ENCODE measurements at regions not wholly inside any gene's neighbourhood (a gene's known extent, or its start where the extent isn't known, plus 50 kb on each side); places are given as distances from the start of the nearest gene placed in this dataset.
A peak's percentile ranks its signal among the peaks of the same experiment; 100 is the strongest.

DNA sequence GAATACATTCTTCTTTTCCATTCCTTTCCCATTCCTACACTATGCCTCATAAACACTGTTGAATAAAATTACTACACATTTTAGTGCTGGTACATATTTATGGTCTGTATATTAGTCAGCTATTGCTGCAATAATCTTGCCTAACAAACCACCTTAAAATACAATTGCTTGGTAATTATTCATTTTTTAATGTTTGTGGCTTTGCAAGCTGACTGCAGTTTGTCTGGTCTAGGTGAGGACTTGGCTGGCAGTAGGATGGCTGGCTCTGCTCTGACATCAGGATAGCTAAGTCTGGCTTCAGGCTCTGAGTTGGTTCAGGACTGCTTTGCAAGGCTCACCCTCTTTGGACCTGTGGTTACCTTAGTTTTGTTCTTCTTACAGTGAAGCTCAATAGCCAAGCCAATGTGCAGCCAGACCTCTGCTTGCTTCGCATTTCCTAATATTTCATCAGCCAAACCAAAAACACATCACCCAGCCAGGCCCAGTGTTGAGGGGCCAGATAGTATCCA is 913.4 kb upstream of the RAG2 start:
- peak in 1 of 2 experiments; percentile 13 for DNase-seq
- TF ChIP-seq POLR2A (IDR thresholded peaks at IDR 0.05; ENCODE audit: low read length), result no peak
- no peak for TF ChIP-seq GATA1 (IDR thresholded peaks at IDR 0.05; ENCODE audit: low read depth, low read length)

DNA sequence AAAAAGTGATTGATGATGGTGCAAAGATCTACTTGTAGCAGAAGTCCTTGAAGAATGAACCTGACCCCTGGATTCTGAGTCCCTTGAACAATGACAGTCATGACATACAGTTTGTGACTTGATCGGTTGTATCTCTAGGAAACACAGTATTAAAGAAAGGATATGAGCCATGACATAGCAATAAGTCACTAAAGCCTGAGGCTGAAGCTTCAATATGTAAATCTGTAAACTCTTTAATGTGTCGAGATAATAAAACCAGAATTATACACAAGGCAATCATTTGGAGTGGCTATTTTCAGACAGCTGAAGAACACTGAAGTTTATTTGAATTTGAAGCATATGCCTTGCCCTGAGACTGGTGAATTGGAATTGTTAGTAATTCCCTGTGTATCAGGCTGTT is 911.5 kb upstream of the RAG2 start:
- no peak for TF ChIP-seq GATA1 (IDR thresholded peaks at IDR 0.05; ENCODE audit: low read depth, low read length)
- no peak for TF ChIP-seq POLR2A (IDR thresholded peaks at IDR 0.05; ENCODE audit: low read length)
- no peak for DNase-seq

DNA sequence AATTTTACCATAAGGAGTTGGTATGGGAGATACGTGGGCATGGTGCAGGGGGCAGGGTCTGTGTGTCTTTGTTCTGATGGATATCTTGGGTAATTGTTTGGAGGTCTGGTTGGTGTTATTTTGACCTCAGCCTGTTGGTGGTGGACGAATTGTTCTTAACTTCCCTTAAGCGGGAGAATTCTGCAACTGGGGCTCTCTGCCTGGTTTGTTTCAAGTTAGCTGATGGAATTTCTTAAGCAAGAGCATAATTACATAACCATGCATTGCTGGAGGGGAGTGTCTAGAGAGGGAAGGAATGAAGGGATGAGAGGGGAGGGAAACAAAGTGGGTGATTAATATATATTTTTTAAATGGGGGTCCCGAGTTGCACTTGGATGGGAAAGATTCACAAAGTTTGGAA is 908.5 kb upstream of the RAG2 start:
- no peak for DNase-seq
- TF ChIP-seq GATA1 (IDR thresholded peaks at IDR 0.05; ENCODE audit: low read depth, low read length) (no peak), POLR2A (IDR thresholded peaks at IDR 0.05; ENCODE audit: low read length) (no peak)

DNA sequence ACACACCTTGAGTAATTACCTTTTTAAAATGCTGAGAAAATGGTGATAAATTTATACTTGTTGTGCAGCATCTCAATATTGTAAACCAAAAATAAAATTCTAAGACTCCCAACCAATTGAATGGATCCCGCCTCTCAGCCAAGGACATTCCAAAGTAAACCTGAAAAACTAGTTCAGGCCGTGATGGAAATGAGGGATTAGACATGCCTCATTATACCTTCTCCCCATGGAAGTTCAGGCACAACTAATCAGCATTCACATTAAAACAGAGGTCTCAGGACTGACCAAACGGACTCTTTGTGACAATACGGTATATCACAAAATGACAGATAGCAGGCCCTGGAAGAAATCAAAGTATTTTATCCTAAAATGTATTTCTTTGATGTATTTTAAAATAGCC is 907.4 kb upstream of the RAG2 start:
- no peak for DNase-seq
- TF ChIP-seq POLR2A (IDR thresholded peaks at IDR 0.05; ENCODE audit: low read length) (no peak), GATA1 (IDR thresholded peaks at IDR 0.05; ENCODE audit: low read depth, low read length) (no peak)

DNA sequence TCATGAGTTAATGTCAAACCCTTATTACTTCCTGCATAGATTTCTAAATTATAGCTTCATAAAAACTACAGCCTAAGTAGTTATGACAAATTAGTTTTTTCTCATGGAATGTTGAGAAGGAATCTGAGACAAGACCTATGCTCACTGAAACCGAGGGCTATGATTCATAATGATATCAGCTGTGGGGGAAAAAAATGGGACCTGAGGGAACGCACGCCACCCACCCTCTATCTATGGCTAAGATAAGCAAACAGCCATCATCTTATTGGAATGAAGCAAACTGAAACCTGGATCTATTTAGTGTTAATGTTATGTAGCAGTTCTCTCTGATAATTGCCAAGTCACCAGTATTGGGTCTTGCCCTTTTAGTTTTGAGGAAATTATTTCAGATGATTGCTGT is 906.9 kb upstream of the RAG2 start:
- TF ChIP-seq GATA1 (IDR thresholded peaks at IDR 0.05; ENCODE audit: low read depth, low read length) (no peak), POLR2A (IDR thresholded peaks at IDR 0.05; ENCODE audit: low read length) (no peak)
- no peak for DNase-seq

DNA sequence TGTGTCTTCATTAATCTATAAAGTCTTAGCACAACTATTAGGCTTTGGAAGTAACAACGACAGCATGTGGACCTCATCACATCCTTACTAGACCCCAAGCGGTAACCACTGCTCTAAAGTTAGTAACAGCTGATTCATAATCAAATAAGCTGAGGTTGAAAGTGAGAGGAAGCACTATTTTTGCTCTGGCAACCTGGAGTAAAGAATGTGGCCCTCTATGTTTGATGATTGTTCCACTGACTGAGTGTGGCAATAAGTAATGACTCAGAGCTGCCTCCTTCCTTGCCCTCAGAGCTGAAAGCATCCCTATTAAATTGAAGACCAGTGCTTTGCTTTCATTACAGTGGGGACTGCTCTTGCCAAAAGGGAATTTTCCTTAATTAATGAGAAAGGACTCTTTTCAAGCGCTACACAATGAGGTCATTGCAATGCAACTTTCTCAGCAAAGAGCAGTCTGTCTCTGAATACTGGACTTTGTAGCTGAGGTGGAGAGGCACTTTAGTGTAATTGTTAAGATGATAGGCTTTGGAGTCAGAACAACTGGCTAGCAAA is 906.1 kb upstream of the RAG2 start:
- TF ChIP-seq POLR2A (IDR thresholded peaks at IDR 0.05; ENCODE audit: low read length), result no peak
- no peak for TF ChIP-seq GATA1 (IDR thresholded peaks at IDR 0.05; ENCODE audit: low read depth, low read length)
- DNase-seq, result no peak

DNA sequence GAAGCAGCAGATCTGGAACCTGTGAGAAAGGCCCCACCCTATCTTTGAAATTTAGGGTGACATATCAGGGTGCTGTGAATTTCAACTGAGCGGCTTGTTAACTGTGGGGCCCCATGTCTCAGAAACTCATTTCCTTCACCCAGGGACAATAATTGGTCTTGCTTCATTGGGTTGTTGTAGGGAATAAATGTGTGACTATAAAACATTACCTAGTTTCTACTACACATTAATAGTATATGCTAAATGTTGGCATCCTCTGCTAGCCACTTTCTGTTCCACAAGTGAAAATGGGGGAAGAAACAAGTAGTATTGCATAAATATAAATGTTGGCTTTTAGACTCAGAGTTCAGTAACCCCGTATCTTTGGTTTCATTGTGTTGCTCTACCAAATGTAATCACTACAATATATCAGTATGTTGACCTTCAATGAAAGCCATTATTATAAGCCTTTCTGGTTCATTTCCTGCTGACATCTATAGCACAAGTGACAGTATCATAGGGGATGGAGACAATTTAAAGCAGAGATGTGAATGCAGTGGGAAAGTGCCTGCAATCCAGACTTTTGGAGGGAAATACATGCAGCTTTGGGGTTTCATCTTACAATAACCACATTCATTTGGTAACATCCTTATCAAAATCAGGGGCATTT is 905.5 kb upstream of the RAG2 start:
- no peak for DNase-seq
- TF ChIP-seq GATA1 (IDR thresholded peaks at IDR 0.05; ENCODE audit: low read depth, low read length) (no peak), POLR2A (IDR thresholded peaks at IDR 0.05; ENCODE audit: low read length) (no peak)

DNA sequence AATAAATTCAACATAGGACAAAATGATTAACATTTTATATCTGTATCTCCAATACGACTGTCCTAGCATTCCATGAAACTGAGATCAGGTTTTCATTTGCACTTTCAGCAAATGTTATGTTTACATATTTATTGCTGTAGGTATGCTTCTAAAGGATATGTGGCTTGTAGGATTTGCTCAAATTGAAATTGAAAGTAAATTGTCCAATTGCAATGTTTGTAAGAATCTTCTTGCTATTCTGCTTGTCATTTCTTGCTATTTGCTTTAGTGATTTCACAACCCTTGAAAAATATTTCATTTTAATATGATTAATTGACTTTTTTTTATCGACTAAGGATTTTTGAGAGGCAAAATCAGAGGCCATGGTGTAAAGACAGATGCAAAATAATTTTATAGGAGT is 904.2 kb upstream of the RAG2 start:
- TF ChIP-seq GATA1 (IDR thresholded peaks at IDR 0.05; ENCODE audit: low read depth, low read length) (no peak), POLR2A (IDR thresholded peaks at IDR 0.05; ENCODE audit: low read length) (no peak)
- no peak for DNase-seq

DNA sequence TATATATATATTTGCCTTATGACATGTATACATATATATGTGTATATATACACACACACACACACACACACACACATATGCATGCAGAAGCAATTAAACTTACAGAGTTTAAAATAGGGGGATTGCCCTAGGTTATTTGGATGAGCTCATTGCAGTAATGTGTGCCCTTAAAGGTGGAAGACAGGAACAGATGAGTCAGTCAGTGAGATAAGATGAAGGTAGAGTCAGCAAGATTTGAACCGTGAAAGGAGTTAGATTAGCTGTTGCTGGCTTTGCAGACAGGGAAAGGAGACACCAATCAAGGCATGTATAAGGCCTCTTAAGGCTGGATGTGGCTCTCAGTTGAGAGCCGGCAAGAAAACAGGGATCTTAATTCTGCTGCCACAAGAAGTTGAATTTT is 902.4 kb upstream of the RAG2 start:
- TF ChIP-seq POLR2A (IDR thresholded peaks at IDR 0.05; ENCODE audit: low read length) (no peak), GATA1 (IDR thresholded peaks at IDR 0.05; ENCODE audit: low read depth, low read length) (no peak)
- DNase-seq, result no peak

DNA sequence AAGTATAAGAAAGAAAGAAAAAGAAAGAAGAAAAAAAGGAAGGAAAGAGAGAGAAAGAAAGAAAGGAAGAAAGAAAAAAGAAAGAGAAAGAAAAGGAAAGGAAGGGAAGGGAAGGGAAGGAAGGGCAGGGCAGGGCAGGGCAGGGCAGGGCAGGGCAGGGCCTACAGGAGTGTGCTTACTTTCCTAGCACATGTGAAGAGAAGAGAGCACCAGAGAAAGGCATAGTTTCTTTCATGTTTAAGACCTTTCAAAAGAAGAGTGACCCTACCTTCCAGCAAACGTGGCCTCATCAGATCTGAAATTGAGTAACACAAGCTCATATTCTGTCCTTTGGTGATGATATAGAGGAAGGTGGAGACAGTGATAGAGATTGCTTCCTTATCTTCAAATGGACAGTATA is 899.3 kb upstream of the RAG2 start:
- TF ChIP-seq GATA1 (IDR thresholded peaks at IDR 0.05; ENCODE audit: low read depth, low read length) (no peak), POLR2A (IDR thresholded peaks at IDR 0.05; ENCODE audit: low read length) (no peak)

DNA sequence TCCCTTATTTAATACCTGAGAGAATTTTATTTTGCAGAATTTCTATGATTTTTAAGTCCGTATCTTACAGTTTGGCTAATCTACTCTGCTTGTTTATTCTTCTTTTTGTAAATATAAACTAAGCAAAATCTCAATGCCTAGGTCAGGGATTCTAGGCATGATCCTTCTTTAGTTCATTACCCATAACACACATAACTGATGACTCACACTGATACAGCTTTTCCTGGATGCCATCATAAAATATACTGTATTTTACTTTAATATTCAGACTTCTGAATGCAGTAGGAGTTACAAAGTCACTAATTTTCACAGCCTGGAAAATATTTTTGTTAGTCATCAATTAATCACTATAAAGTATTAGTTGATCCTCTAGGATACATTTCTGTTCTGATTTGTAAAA is 898.2 kb upstream of the RAG2 start:
- TF ChIP-seq GATA1 (IDR thresholded peaks at IDR 0.05; ENCODE audit: low read depth, low read length) (no peak), POLR2A (IDR thresholded peaks at IDR 0.05; ENCODE audit: low read length) (no peak)
- DNase-seq, result no peak

More for the DNA sequence above, 899.3 kb upstream of the RAG2 start:
- DNase-seq, result no peak

DNA sequence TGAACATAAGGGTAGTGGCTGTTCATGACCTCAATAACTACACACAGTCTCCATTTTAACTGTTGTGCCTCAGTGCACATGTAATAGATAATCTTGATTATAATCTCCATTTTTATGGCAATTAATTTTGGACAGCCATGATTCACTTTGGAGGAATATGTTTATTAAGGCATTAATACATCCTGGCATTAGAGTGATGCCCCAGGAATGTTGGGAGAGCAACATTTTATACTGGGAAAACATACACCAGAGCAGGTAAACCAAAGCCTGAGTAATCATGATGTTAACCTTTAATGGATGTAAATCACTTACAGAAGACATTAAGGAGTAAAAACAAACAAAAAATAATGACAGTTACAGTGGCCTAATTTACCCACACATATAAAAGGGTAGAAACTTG is 886.3 kb upstream of the RAG2 start:
- DNase-seq, result no peak
- TF ChIP-seq GATA1 (IDR thresholded peaks at IDR 0.05; ENCODE audit: low read depth, low read length) (no peak), POLR2A (IDR thresholded peaks at IDR 0.05; ENCODE audit: low read length) (no peak)

DNA sequence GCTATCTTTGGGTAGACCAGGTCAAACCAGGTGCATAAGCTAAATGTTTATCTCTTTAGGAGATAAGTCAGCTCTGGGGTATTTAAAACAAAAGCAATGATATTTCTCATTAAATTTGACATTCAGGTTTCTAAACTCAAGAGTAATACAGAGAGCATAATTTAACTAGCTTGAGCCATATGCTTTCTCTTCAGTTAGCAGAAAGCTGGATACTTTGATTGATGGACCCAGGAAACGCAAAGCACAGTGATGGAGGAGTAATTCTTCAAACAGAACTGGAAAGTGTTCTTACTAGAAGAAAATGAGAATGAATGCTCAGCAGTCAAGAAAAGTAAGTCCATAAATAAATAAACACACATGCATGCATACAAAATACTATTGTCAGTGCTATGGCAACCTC is 885.7 kb upstream of the RAG2 start:
- TF ChIP-seq GATA1 (IDR thresholded peaks at IDR 0.05; ENCODE audit: low read depth, low read length), result no peak
- no peak for TF ChIP-seq POLR2A (IDR thresholded peaks at IDR 0.05; ENCODE audit: low read length)
- DNase-seq, result no peak

DNA sequence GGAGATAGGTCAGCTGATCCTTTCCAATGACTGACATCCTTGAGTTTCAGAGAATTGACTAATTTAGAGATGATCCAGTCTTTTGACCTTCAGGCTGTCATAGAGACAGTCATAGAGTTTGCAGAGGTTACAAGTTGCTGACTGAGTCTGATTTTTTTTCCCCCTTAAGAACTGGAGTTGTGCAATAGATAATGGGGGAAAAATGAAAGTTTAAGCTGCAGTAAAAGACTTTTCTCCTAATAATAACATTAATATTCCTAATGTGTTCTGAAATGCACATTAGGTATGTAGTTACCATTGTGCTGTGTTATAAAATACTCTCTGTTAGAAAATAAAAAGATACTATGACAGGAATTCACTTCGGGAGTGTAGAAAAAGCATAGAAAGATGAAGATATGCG is 876.9 kb upstream of the RAG2 start:
- TF ChIP-seq GATA1 (IDR thresholded peaks at IDR 0.05; ENCODE audit: low read depth, low read length), result no peak
- no peak for TF ChIP-seq POLR2A (IDR thresholded peaks at IDR 0.05; ENCODE audit: low read length)
- DNase-seq, result no peak

DNA sequence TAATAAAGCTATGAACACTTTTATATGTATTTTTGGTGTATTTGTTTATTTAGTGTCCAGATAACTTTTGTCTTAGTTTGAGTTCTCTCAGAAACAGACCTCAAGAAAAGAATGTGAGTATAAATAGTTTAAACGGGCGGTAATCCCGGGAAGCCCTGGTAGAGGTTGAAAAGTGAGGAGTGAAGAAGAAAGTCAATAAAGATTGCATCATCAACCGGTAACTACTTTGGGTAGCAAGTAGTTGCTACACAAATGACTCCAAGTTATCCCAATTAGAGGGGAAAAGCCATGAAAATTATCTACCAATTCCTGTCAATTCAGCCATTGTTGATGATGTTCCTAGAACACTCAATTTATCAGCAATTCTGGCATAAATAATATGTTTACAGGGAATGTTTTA is 870.3 kb upstream of the RAG2 start:
- TF ChIP-seq GATA1 (IDR thresholded peaks at IDR 0.05; ENCODE audit: low read depth, low read length), result no peak
- TF ChIP-seq POLR2A (IDR thresholded peaks at IDR 0.05; ENCODE audit: low read length), result no peak
- DNase-seq, result no peak
